NCI-H446 treated with DMSO at 0.1 percent for 48 hours (cell line): ENCODE measurements at regions not wholly inside any gene's neighbourhood (a gene's known extent, or its start where the extent isn't known, plus 50 kb on each side); places are given as distances from the start of the nearest gene placed in this dataset.
A peak's percentile ranks its signal among the peaks of the same experiment; 100 is the strongest.

ENCODE experiments used
- DNase-seq: peaks from one replicate; lab custom pipeline; 2025; lab: John Stamatoyannopoulos, UW

GRCh38 chr6:149216459-149216858 lies 101.1 kb upstream of the TAB2 start:
- no peak for DNase-seq

GRCh38 chr6:149217466-149217888 lies 100.0 kb upstream of the TAB2 start:
- no peak for DNase-seq

GRCh38 chr6:149218471-149218870 lies 99.0 kb upstream of the TAB2 start:
- no peak for DNase-seq

- DNase-seq, result no peak
These were observed 98.6 kb upstream of the TAB2 start for GRCh38 chr6:149218915-149219314.

- DNase-seq, result no peak
These were observed 96.4 kb upstream of the TAB2 start for GRCh38 chr6:149220882-149221773.

- no peak for DNase-seq
These were observed 95.8 kb upstream of the TAB2 start for GRCh38 chr6:149221774-149222070.

- no peak for DNase-seq
These were observed 94.2 kb upstream of the TAB2 start for GRCh38 chr6:149223120-149223903.

GRCh38 chr6:149223904-149224351 lies 93.6 kb upstream of the TAB2 start:
- DNase-seq, result no peak

GRCh38 chr6:149224399-149224798 lies 93.1 kb upstream of the TAB2 start:
- no peak for DNase-seq

GRCh38 chr6:149225370-149225769 lies 92.1 kb upstream of the TAB2 start:
- no peak for DNase-seq

GRCh38 chr6:149225946-149226345 lies 91.6 kb upstream of the TAB2 start:
- DNase-seq, result no peak

- no peak for DNase-seq
These were observed 89.7 kb upstream of the TAB2 start for GRCh38 chr6:149227796-149228195.

GRCh38 chr6:149228311-149228955 lies 89.1 kb upstream of the TAB2 start:
- no peak for DNase-seq

GRCh38 chr6:149229096-149229495 lies 88.4 kb upstream of the TAB2 start:
- no peak for DNase-seq

GRCh38 chr6:149230712-149231460 lies 86.6 kb upstream of the TAB2 start:
- DNase-seq, result no peak

GRCh38 chr6:149231778-149232177 lies 85.7 kb upstream of the TAB2 start:
- no peak for DNase-seq

GRCh38 chr6:149233056-149233715 lies 84.3 kb upstream of the TAB2 start:
- DNase-seq, result no peak

- DNase-seq, result no peak
These were observed 83.2 kb upstream of the TAB2 start for GRCh38 chr6:149234051-149234962.

- peak; percentile 4 for DNase-seq
These were observed 82.4 kb upstream of the TAB2 start for GRCh38 chr6:149235130-149235561.

- peak; percentile 8 for DNase-seq
These were observed 80.9 kb upstream of the TAB2 start for GRCh38 chr6:149236589-149236988.
